Upper lobe of right lung (tissue), 1 donor: ENCODE measurements at regions not wholly inside any gene's neighbourhood (a gene's known extent, or its start where the extent isn't known, plus 50 kb on each side); places are given as distances from the start of the nearest gene placed in this dataset.

Experiments used
- ATAC-seq: fragments of 200-7000 bp; cut with Tn5 transposase; one replicate; pipeline ENCODE4 v1.9.1; 2020; ENCODE audit warnings: mild to moderate bottlenecking, moderate library complexity
- DNase-seq: peaks from one replicate; pipeline ENCODE4 v3.0.0-alpha.2; 2020
- H3K27ac ChIP-seq: fragments of 200-600 bp; one replicate; pipeline ENCODE4 v1.8.0; 2022
- H3K27me3 ChIP-seq: fragments of 200-600 bp; one replicate; pipeline ENCODE4 v1.8.0; 2022; ENCODE audit warnings: mild to moderate bottlenecking
- H3K36me3 ChIP-seq: fragments of 200-600 bp; one replicate; pipeline ENCODE4 v1.8.0; 2022
- H3K4me1 ChIP-seq: fragments of 200-600 bp; one replicate; pipeline ENCODE4 v1.8.0; 2022
- H3K4me3 ChIP-seq: fragments of 200-600 bp; one replicate; pipeline ENCODE4 v1.8.0; 2022; ENCODE audit warnings: mild to moderate bottlenecking
- H3K9me3 ChIP-seq: fragments of 200-600 bp; one replicate; pipeline ENCODE4 v1.8.0; 2022
- CTCF ChIP-seq: fragments of 200-600 bp; IDR thresholded peaks from one replicate; pipeline ENCODE4 v1.8.0; 2022; ENCODE audit warnings: antibody characterized with exemption
- intact Hi-C: fragments of 100-400 bp; cut with DNase I; formaldehyde crosslinking; loops from one replicate; pipeline ENCODE4 v1.11.0; 2022
- donor health status: DM: no; HTN: yes; CAD: no; lungs with severe emphysema.

- DNase-seq = no peak
- Histone ChIP-seq H3K27me3 (no peaks in the 10 kb centered on the region), H3K4me3 (no peak overlapping the region), H3K36me3 (no peaks in the 10 kb centered on the region), H3K4me1 (no peaks in the 10 kb centered on the region), H3K9me3 (no peaks in the 10 kb centered on the region), H3K27ac (no peak overlapping the region)
- ATAC-seq = no peak
- intact Hi-C loops = no loop called here
- no peak for TF ChIP-seq CTCF
Observed at GRCh38 chr6:126949786-126950185, 168.7 kb upstream of the RSPO3 start.

GRCh38 chr6:126955621-126956020 lies 162.8 kb upstream of the RSPO3 start:
- no peak for ATAC-seq
- Histone ChIP-seq H3K4me3 (no peak overlapping the region), H3K4me1 (no peaks in the 10 kb centered on the region), H3K36me3 (no peaks in the 10 kb centered on the region), H3K9me3 (no peaks in the 10 kb centered on the region), H3K27ac (no peak overlapping the region), H3K27me3 (no peaks in the 10 kb centered on the region)
- intact Hi-C loops = no loop called here
- DNase-seq = no peak
- no peak for TF ChIP-seq CTCF

GRCh38 chr6:126957721-126958120 lies 160.8 kb upstream of the RSPO3 start:
- intact Hi-C loops = no loop called here
- no peaks in the 10 kb centered on the region for H3K36me3 ChIP-seq
- no peaks in the 10 kb centered on the region for H3K27me3 ChIP-seq
- H3K4me1 ChIP-seq = no peaks in the 10 kb centered on the region
- H3K4me3 ChIP-seq = no peak overlapping the region
- H3K27ac ChIP-seq = no peak overlapping the region
- ATAC-seq = no peak
- no peaks in the 10 kb centered on the region for H3K9me3 ChIP-seq
- no peak for TF ChIP-seq CTCF
- no peak for DNase-seq

GRCh38 chr6:126959765-126960164 lies 158.7 kb upstream of the RSPO3 start:
- H3K4me1 ChIP-seq = no peaks in the 10 kb centered on the region

GRCh38 chr6:126963077-126963809 lies 155.2 kb upstream of the RSPO3 start:
- Histone ChIP-seq H3K9me3 (no peaks in the 10 kb centered on the region), H3K27me3 (no peaks in the 10 kb centered on the region), H3K4me1 (no peaks in the 10 kb centered on the region), H3K4me3 (no peak overlapping the region), H3K27ac (no peak overlapping the region), H3K36me3 (no peaks in the 10 kb centered on the region)
- intact Hi-C loops = no loop called here
- TF ChIP-seq CTCF = no peak
- DNase-seq (no peak), ATAC-seq (no peak)

More at GRCh38 chr6:126959765-126960164, 158.7 kb upstream of the RSPO3 start:
- H3K36me3 ChIP-seq = no peaks in the 10 kb centered on the region
- intact Hi-C loops = no loop called here
- H3K4me3 ChIP-seq = no peak overlapping the region
- DNase-seq (no peak), ATAC-seq (no peak)
- H3K27me3 ChIP-seq = no peaks in the 10 kb centered on the region
- H3K9me3 ChIP-seq = no peaks in the 10 kb centered on the region
- no peak overlapping the region for H3K27ac ChIP-seq
- TF ChIP-seq CTCF = no peak
